HepG2 (cell line): ENCODE measurements at regions not wholly inside any gene's neighbourhood (a gene's known extent, or its start where the extent isn't known, plus 50 kb on each side); places are given as distances from the start of the nearest gene placed in this dataset.

ENCODE experiments used
- ATAC-seq: fragments of 200-7000 bp; cut with Tn5 transposase; 3 replicates; pipeline ENCODE4 v1.9.1; 2020; ENCODE audit warnings: mild to moderate bottlenecking, moderate library complexity
- BruUV-seq: library from RNA; stranded (reverse); fragments of 400-500 nt; replicated peaks from 2 replicates; lab custom pipeline; 2021; lab: Mats Ljungman, UMichigan
- CTCF ChIA-PET: fragments of 300-600 bp; formaldehyde crosslinking; extraction: SDS; loops from one replicate; lab custom pipeline; 2021; ENCODE audit warnings: low total read pairs, inconsistent platforms, low intra/inter-chr PET ratio; lab: Yijun Ruan, JAX
- POLR2A ChIA-PET: fragments of 350-600 bp; sonication (Branson Sonifier 250); formaldehyde crosslinking; loops from one replicate; lab custom pipeline; 2020; ENCODE audit warnings: antibody characterized with exemption, inconsistent platforms; lab: Yijun Ruan, JAX
- DNase-seq: peaks from one replicate; pipeline ENCODE4 v3.0.0-alpha.2; 2015; ENCODE audit warnings: low spot score
- FAIRE-seq: peaks from 3 replicates; lab custom pipeline; 2011; peaks lifted over from hg19 to GRCh38; lab: Jason Lieb, UNC
- H2AFZ ChIP-seq: one replicate; pipeline ENCODE4 v1.6.1; 2011; ENCODE audit warnings: low read length, inconsistent platforms
- H3K27ac ChIP-seq: fragments of 300-600 bp; 3 replicates; pipeline ENCODE4 v1.8.0; 2011; ENCODE audit warnings: mixed run types, mild to moderate bottlenecking, mixed read lengths, low read length, inconsistent platforms; ENCODE audit not compliant: insufficient read depth; ENCODE audit errors: extremely low read length
- H3K27me3 ChIP-seq, 2 experiments: fragments of 200-600 bp in 1 of 2; 2 replicates in 1 of 2; 3 replicates in 1 of 2; pipeline versions ENCODE4 v1.6.0 to v1.8.0; 2011; ENCODE audit warnings: low read length in 2 of 2, mild to moderate bottlenecking in 2 of 2, moderate library complexity in 2 of 2, inconsistent platforms in 1 of 2; ENCODE audit not compliant: insufficient read depth in 2 of 2, control insufficient read depth in 1 of 2
- H3K36me3 ChIP-seq, 2 experiments: fragments of 200-600 bp in 1 of 2; replicated peaks in 1 of 2; 2 replicates in 1 of 2; 3 replicates in 1 of 2; pipeline versions ENCODE4 v1.5.1 to v1.8.0; 2011; ENCODE audit warnings: low read length in 2 of 2, inconsistent platforms in 1 of 2; ENCODE audit not compliant: insufficient read depth in 2 of 2, control insufficient read depth in 1 of 2
- H3K4me1 ChIP-seq: 2 replicates; pipeline ENCODE4 v1.5.1; 2012; ENCODE audit warnings: low read length, inconsistent platforms; ENCODE audit not compliant: insufficient read depth
- H3K4me2 ChIP-seq: 2 replicates; pipeline ENCODE4 v1.6.0; 2011; ENCODE audit warnings: low read depth, low read length, inconsistent platforms
- H3K4me3 ChIP-seq, 3 experiments: fragments of 200-600 bp in 1 of 3; sonication (generic), shearing (Covaris generic) in 1 of 3; replicated peaks in 1 of 3; 2 replicates each; pipeline ENCODE4 v1.5.1; 2011 to 2016; ENCODE audit warnings: low read length in 3 of 3, inconsistent platforms in 2 of 3, low read depth in 2 of 3, mild to moderate bottlenecking in 2 of 3, control low read depth in 1 of 3, mixed read lengths in 1 of 3; ENCODE audit not compliant: insufficient read depth in 1 of 3
- H3K79me2 ChIP-seq: one replicate; pipeline ENCODE4 v1.6.1; 2011; ENCODE audit warnings: low read length, inconsistent platforms; ENCODE audit not compliant: insufficient read depth
- H3K9ac ChIP-seq: 2 replicates; pipeline ENCODE4 v1.6.0; 2011; ENCODE audit warnings: mild to moderate bottlenecking, low read depth, low read length, inconsistent platforms; ENCODE audit not compliant: insufficient read depth
- H3K9me3 ChIP-seq: 2 replicates; pipeline ENCODE4 v1.5.1; 2012; ENCODE audit warnings: mild to moderate bottlenecking, low read length
- H4K20me1 ChIP-seq: 2 replicates; pipeline ENCODE4 v1.6.0; 2011; ENCODE audit warnings: inconsistent platforms, mild to moderate bottlenecking, low read length, moderate library complexity; ENCODE audit not compliant: insufficient read depth
- BATF2 ChIP-seq: sonication (generic); formaldehyde crosslinking; IDR thresholded peaks from 2 replicates; pipeline ENCODE4 v1.8.0; 2022; ENCODE audit warnings: mild to moderate bottlenecking, missing genetic modification reagents, moderate library complexity
- ERF ChIP-seq: IDR thresholded peaks from 2 replicates; pipeline ENCODE4 v1.6.1; 2018; ENCODE audit warnings: missing biosample characterization, missing genetic modification reagents
- RAD21 ChIP-seq: fragments of 450-650 bp; formaldehyde crosslinking; IDR thresholded peaks from 2 replicates; pipeline ENCODE4 v1.5.0; 2020; ENCODE audit warnings: mild to moderate bottlenecking
- RERE ChIP-seq: IDR thresholded peaks from 2 replicates; pipeline ENCODE4 v1.6.1; 2016; ENCODE audit warnings: low read depth, missing genetic modification reagents, missing compliant biosample characterization
- SIX4 ChIP-seq: sonication (generic); formaldehyde crosslinking; IDR thresholded peaks from 2 replicates; pipeline ENCODE4 v1.4.0; 2020; ENCODE audit warnings: missing genetic modification reagents
- ZBTB8A ChIP-seq: sonication (generic); formaldehyde crosslinking; IDR thresholded peaks from 2 replicates; pipeline ENCODE4 v1.4.0; 2020; ENCODE audit warnings: mild to moderate bottlenecking, low read depth, missing genetic modification reagents, borderline replicate concordance
- ZNF280D ChIP-seq: sonication (generic); formaldehyde crosslinking; IDR thresholded peaks from 2 replicates; pipeline ENCODE4 v1.5.1; 2020; ENCODE audit warnings: mild to moderate bottlenecking, missing genetic modification reagents
- ZNF496 ChIP-seq: sonication (generic); formaldehyde crosslinking; IDR thresholded peaks from 2 replicates; pipeline ENCODE4 v1.8.1; 2023; ENCODE audit warnings: mild to moderate bottlenecking, moderate library complexity, missing genetic modification reagents; ENCODE audit not compliant: insufficient replicate concordance
- ZNF878 ChIP-seq: sonication (generic); formaldehyde crosslinking; IDR thresholded peaks from 2 replicates; pipeline ENCODE4 v1.8.1; 2023; ENCODE audit warnings: mild to moderate bottlenecking, missing genetic modification reagents, moderate library complexity
- WGBS: methylation state at CpG from one replicate; pipeline ENCODE4 v1.1.6; 2017; ENCODE audit warnings: low lambda C conversion rate; 5-methylcytosine and 5-hydroxymethylcytosine counted together
- in situ Hi-C: cut with HindIII; loops from 2 replicates; pipeline ENCODE4 v1.10.0; 2017; ENCODE audit warnings: low pct_unique_long_range_greater_than_20kb; ENCODE audit not compliant: extremely low pct_ligation_motif_present
- intact Hi-C: fragments of 100-400 bp; cut with micrococcal nuclease; formaldehyde crosslinking; loops from one replicate; pipeline ENCODE4 v1.10.0; 2022; ENCODE audit not compliant: unreplicated experiment
- TF ChIP-seq, protein P1 (sequence below): sonication (generic); formaldehyde crosslinking; IDR thresholded peaks from 2 replicates; pipeline ENCODE4 v1.9.0; 2022; ENCODE audit warnings: missing genetic modification reagents, mild to moderate bottlenecking, borderline replicate concordance

GRCh38 chr6:125356884-125357283 is 55.1 kb upstream of the HDDC2 start (continued):
- TF ChIP-seq RERE (CRISPR knock-in tag): no peak
- no peak for TF ChIP-seq ZNF496

- FAIRE-seq: no peak
- 4% methylated on average over 8 of the region's 8 CpGs for whole genome bisulfite sequencing
- TF ChIP-seq ZNF878 (CRISPR knock-in tag) (no peak), ZBTB8A (CRISPR knock-in tag) (no peak), ZNF280D (CRISPR knock-in tag) (no peak), RAD21 (CRISPR knock-in tag) (no peak), SIX4 (CRISPR knock-in tag) (no peak), ERF (CRISPR knock-in tag) (no peak), BATF2 (CRISPR knock-in tag) (no peak)
- TF ChIP-seq, protein P1, sequence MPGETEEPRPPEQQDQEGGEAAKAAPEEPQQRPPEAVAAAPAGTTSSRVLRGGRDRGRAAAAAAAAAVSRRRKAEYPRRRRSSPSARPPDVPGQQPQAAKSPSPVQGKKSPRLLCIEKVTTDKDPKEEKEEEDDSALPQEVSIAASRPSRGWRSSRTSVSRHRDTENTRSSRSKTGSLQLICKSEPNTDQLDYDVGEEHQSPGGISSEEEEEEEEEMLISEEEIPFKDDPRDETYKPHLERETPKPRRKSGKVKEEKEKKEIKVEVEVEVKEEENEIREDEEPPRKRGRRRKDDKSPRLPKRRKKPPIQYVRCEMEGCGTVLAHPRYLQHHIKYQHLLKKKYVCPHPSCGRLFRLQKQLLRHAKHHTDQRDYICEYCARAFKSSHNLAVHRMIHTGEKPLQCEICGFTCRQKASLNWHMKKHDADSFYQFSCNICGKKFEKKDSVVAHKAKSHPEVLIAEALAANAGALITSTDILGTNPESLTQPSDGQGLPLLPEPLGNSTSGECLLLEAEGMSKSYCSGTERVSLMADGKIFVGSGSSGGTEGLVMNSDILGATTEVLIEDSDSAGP (CRISPR knock-in tag): no peak
These were observed 55.9 kb upstream of the HDDC2 start for GRCh38 chr6:125357515-125358256.

More at GRCh38 chr6:125357515-125358256, 55.9 kb upstream of the HDDC2 start:
- BruUV-seq: no TSS peak
- CTCF ChIA-PET: no interaction called here
- POLR2A ChIA-PET: no interaction called here
- Histone ChIP-seq H3K4me2 (no peak overlapping the region), H3K4me3 (no peak overlapping the region), H3K27ac (no peak overlapping the region), H2AFZ (no peak overlapping the region), H3K79me2 (no peaks in the 10 kb centered on the region), H3K9me3 (no peaks in the 10 kb centered on the region), H3K9ac (no peak overlapping the region), H3K4me1 (no peaks in the 10 kb centered on the region; the same call in 1 of the 2 replicates), H4K20me1 (no peaks in the 10 kb centered on the region), H3K27me3 (peaks cover 2 to 11% of the 10 kb centered on the region in 2 experiments; a peak in 3 of 5 replicates), H3K36me3 (no peaks in the 10 kb centered on the region)
- ATAC-seq: no peak
- in situ Hi-C loops: no loop called here
- no peak for DNase-seq
- intact Hi-C loops: no loop called here
